ENCODE measurements at regions not wholly inside any gene's neighbourhood (a gene's known extent, or its start where the extent isn't known, plus 50 kb on each side); places are given as distances from the start of the nearest gene placed in this dataset.

DNA sequence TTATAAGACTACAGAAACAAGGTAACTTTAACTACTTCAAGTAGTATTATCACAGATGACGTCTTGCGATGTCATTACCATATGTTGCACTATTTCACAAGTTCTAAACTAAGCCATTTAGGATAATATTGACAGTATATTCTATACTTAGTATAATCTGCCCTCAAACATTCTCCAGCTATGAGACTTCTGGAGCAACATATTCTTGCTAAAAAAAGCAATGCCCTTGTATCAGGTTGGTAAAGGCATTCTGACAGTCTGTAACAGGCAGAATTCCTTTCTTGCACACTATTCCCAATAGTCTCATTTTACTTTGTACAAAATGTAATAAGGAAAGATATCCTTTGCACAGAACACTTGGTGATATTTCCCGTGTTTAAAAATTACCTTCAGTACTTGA is 694.8 kb upstream of the PKDCC start:
- Histone ChIP-seq H3F3A (ENCODE audit: low read depth) (no peaks in the 10 kb centered on the region), H3K27me3 (no peaks in the 10 kb centered on the region), H3K4me3 (no peak overlapping the region), H3K27ac (no peak overlapping the region), H4K20me1 (ENCODE audit: low read depth) (no peaks in the 10 kb centered on the region), H3K79me2 (ENCODE audit: low read depth) (no peaks in the 10 kb centered on the region), H3K4me2 (no peak overlapping the region), H3K4me1 (no peaks in the 10 kb centered on the region), H2AFZ (replicated peaks) (no peak overlapping the region), H3K36me3 (no peaks in the 10 kb centered on the region), H3K9ac (no peak overlapping the region), H3K9me3 (ENCODE audit: low read depth) (no peaks in the 10 kb centered on the region)
- DNase-seq (ENCODE audit: low spot score): no peak
- Mint-ChIP-seq H3K27me3 (ENCODE audit: insufficient read depth, low read depth) (peaks cover 2% of the 10 kb centered on the region), H3K4me1 (no peaks in the 10 kb centered on the region), H3K9me3 (no peaks in the 10 kb centered on the region), H3K36me3 (no peaks in the 10 kb centered on the region), H3K27ac (no peak overlapping the region), H3K4me3 (no peak overlapping the region)
- TF ChIP-seq EZH2phosphoT487 (IDR thresholded peaks at IDR 0.05): no peak
- no peak for TF ChIP-seq CTCF (IDR thresholded peaks at IDR 0.05)
- TF ChIP-seq EZH2 (IDR thresholded peaks at IDR 0.05): no peak

DNA sequence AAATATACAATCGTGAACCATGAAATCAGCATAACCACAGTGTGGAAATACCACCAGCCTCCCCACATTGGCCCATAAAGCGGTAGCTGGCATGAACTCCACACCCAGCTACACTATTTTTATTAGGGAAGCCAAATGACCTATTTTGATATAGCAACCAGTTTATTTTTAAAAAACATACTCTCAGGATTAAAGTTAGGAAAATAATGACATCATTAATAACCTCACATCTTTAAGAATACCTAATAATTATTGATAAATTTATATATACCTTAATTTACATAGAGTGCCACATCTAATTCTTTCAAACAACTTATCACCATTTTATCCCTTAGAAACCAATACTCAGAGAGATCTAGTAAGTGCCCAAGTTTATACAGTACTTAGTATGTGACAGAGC is 692.0 kb upstream of the PKDCC start:
- Histone ChIP-seq H2AFZ (replicated peaks) (no peak overlapping the region), H4K20me1 (ENCODE audit: low read depth) (no peaks in the 10 kb centered on the region), H3K27ac (no peak overlapping the region), H3K4me1 (no peaks in the 10 kb centered on the region), H3K9ac (no peak overlapping the region), H3F3A (ENCODE audit: low read depth) (no peaks in the 10 kb centered on the region), H3K79me2 (ENCODE audit: low read depth) (no peaks in the 10 kb centered on the region), H3K4me2 (no peak overlapping the region), H3K4me3 (no peak overlapping the region), H3K36me3 (no peaks in the 10 kb centered on the region), H3K9me3 (ENCODE audit: low read depth) (no peaks in the 10 kb centered on the region), H3K27me3 (no peaks in the 10 kb centered on the region)
- TF ChIP-seq CTCF (IDR thresholded peaks at IDR 0.05) (no peak), EZH2 (IDR thresholded peaks at IDR 0.05) (no peak), EZH2phosphoT487 (IDR thresholded peaks at IDR 0.05) (no peak)
- no peaks in the 10 kb centered on the region for H3K4me1 Mint-ChIP-seq
- H3K27me3 Mint-ChIP-seq (ENCODE audit: insufficient read depth, low read depth): peaks cover 2% of the 10 kb centered on the region
- no peaks in the 10 kb centered on the region for H3K36me3 Mint-ChIP-seq
- no peak for DNase-seq (ENCODE audit: low spot score)
- H3K4me3 Mint-ChIP-seq: no peak overlapping the region
- H3K27ac Mint-ChIP-seq: no peak overlapping the region
- no peaks in the 10 kb centered on the region for H3K9me3 Mint-ChIP-seq

DNA sequence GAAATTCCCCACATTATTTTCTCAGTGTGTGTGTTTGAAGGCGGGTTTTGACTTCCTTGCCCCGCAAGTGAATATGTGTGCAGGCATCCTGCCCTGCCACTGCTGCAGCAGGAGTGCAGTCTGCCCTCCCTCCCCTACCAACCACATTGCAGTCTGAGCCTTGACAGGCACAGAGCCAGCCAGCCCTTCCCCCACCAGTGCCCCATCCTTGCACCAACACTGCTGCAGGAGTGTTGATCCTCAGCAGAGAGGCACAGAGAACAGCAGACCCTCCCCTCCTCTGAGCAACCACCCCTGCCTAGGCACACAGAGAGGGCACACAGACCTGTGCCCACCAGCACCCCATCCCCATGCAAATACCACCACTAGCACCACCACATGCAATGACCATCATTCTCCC is 683.0 kb upstream of the PKDCC start:
- H4K20me1 ChIP-seq (ENCODE audit: low read depth): no peaks in the 10 kb centered on the region
- H3K4me1 ChIP-seq: no peaks in the 10 kb centered on the region
- H3K27me3 Mint-ChIP-seq (ENCODE audit: insufficient read depth, low read depth): peaks cover 2% of the 10 kb centered on the region
- no peak for TF ChIP-seq EZH2phosphoT487 (IDR thresholded peaks at IDR 0.05)
- no peak for TF ChIP-seq EZH2 (IDR thresholded peaks at IDR 0.05)
- TF ChIP-seq CTCF (IDR thresholded peaks at IDR 0.05): no peak
- H3K4me2 ChIP-seq: no peak overlapping the region
- H3F3A ChIP-seq (ENCODE audit: low read depth): no peaks in the 10 kb centered on the region
- H2AFZ ChIP-seq (replicated peaks): no peak overlapping the region
- H3K4me3 Mint-ChIP-seq: no peak overlapping the region
- H3K9ac ChIP-seq: no peak overlapping the region
- peaks cover 14% of the 10 kb centered on the region for H3K9me3 Mint-ChIP-seq
- no peaks in the 10 kb centered on the region for H3K27me3 ChIP-seq
- H3K4me3 ChIP-seq: no peak overlapping the region
- H3K36me3 ChIP-seq: no peaks in the 10 kb centered on the region
- no peaks in the 10 kb centered on the region for H3K9me3 ChIP-seq (ENCODE audit: low read depth)
- no peak for DNase-seq (ENCODE audit: low spot score)
- H3K27ac ChIP-seq: no peak overlapping the region
- H3K27ac Mint-ChIP-seq: peak overlapping the region; percentile 14
- H3K36me3 Mint-ChIP-seq: peaks cover 1% of the 10 kb centered on the region
- no peaks in the 10 kb centered on the region for H3K4me1 Mint-ChIP-seq
- H3K79me2 ChIP-seq (ENCODE audit: low read depth): no peaks in the 10 kb centered on the region

DNA sequence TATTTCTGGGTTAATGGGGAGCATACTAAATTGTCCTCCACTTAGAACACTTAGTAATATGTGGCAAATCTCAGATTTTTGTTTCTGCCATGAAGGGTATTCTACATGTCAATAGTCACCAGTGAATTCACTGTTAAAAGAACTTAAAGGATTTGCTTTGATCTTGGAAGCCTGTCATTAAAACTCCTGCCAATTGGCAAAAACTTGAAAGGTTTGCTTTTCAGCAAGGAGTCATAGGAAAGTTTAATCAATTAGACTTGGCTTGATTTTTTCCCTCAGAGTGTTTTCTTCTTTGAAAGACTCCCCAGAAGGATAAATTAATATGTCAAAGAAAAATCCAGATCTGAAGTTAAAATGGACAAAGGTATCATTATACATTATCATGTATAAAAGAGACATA is 671.9 kb upstream of the PKDCC start:
- Histone ChIP-seq H4K20me1 (ENCODE audit: low read depth) (no peaks in the 10 kb centered on the region), H3K4me1 (no peaks in the 10 kb centered on the region), H2AFZ (replicated peaks) (no peak overlapping the region), H3K4me3 (no peak overlapping the region), H3K36me3 (no peaks in the 10 kb centered on the region), H3K9ac (no peak overlapping the region), H3K27ac (no peak overlapping the region), H3K27me3 (no peaks in the 10 kb centered on the region), H3F3A (ENCODE audit: low read depth) (no peaks in the 10 kb centered on the region), H3K9me3 (ENCODE audit: low read depth) (no peaks in the 10 kb centered on the region), H3K4me2 (no peak overlapping the region), H3K79me2 (ENCODE audit: low read depth) (no peaks in the 10 kb centered on the region)
- no peak for TF ChIP-seq EZH2 (IDR thresholded peaks at IDR 0.05)
- TF ChIP-seq EZH2phosphoT487 (IDR thresholded peaks at IDR 0.05): no peak
- no peak for TF ChIP-seq CTCF (IDR thresholded peaks at IDR 0.05)
- no peak overlapping the region for H3K27ac Mint-ChIP-seq
- no peak for DNase-seq (ENCODE audit: low spot score)
- no peaks in the 10 kb centered on the region for H3K36me3 Mint-ChIP-seq
- H3K4me1 Mint-ChIP-seq: peaks cover 26% of the 10 kb centered on the region
- H3K27me3 Mint-ChIP-seq (ENCODE audit: insufficient read depth, low read depth): peaks cover 9% of the 10 kb centered on the region
- peaks cover 13% of the 10 kb centered on the region for H3K9me3 Mint-ChIP-seq
- H3K4me3 Mint-ChIP-seq: no peak overlapping the region

All from neural progenitor cell (in vitro differentiated cells).